Gastrocnemius medialis (tissue), 4 donors: ENCODE measurements at regions not wholly inside any gene's neighbourhood (a gene's known extent, or its start where the extent isn't known, plus 50 kb on each side); places are given as distances from the start of the nearest gene placed in this dataset.

Source experiments
- ATAC-seq, 2 donors: fragments of 150-250 bp; one replicate each; pipeline ENCODE4 v1.9.1; 2016
- DNase-seq, 2 donors: peaks; one replicate each; pipeline ENCODE4 v3.0.0-alpha.2; 2019
- H3K27ac ChIP-seq, 4 donors: fragments of 200-600 bp; sonication (generic); 1 replicate in 1 of 4; 2 replicates in 3 of 4; pipeline ENCODE4 v1.5.1; 2016 to 2018; ENCODE audit warnings: mild to moderate bottlenecking in 2 of 4, moderate library complexity in 1 of 4
- H3K27me3 ChIP-seq, 3 donors: fragments of 200-600 bp; sonication (generic) in 2 of 3; 1 replicate in 1 of 3; 2 replicates in 2 of 3; pipeline versions ENCODE4 v1.5.1 to v1.6.0; 2016 to 2019; ENCODE audit warnings: mild to moderate bottlenecking in 1 of 3, moderate library complexity in 1 of 3
- H3K36me3 ChIP-seq, 2 donors: fragments of 200-600 bp; sonication (generic) in 1 of 2; one replicate each; pipeline ENCODE4 v1.5.1; 2017 to 2018
- H3K4me1 ChIP-seq, 2 donors: fragments of 200-600 bp; sonication (generic) in 1 of 2; one replicate each; pipeline ENCODE4 v1.5.1; 2016 to 2017; ENCODE audit warnings: mild to moderate bottlenecking in 2 of 2
- H3K4me3 ChIP-seq, 4 donors: fragments of 200-600 bp; sonication (generic) in 3 of 4; 1 replicate in 1 of 4; 2 replicates in 3 of 4; pipeline ENCODE4 v1.5.1; 2016 to 2019; ENCODE audit warnings: mild to moderate bottlenecking in 2 of 4
- H3K9me3 ChIP-seq, 3 donors: fragments of 200-600 bp; sonication (generic) in 2 of 3; 1 replicate in 1 of 3; 2 replicates in 2 of 3; pipeline ENCODE4 v1.5.1; 2016 to 2019
- POLR2A ChIP-seq, 2 donors: fragments of 450-650 bp; IDR thresholded peaks; one replicate each; pipeline ENCODE4 v1.6.1; 2017; ENCODE audit warnings: antibody characterized with exemption in 2 of 2, mild to moderate bottlenecking in 2 of 2, moderate library complexity in 2 of 2
- in situ Hi-C, 4 donors: fragments of 200-750 bp; cut with MboI; loops; one replicate each; pipeline versions ENCODE4 v1.15.0 to v1.8.0; 2017; ENCODE audit warnings: low sequenced_read_pairs in 4 of 4
- intact Hi-C: fragments of 100-400 bp; cut with DNase I; formaldehyde crosslinking; loops from one replicate; pipeline ENCODE4 v1.15.1; 2023; ENCODE audit warnings: low total_unique reads
- TF ChIP-seq, protein P1 (sequence below), 5 experiments: fragments of 450-650 bp in 3 of 5; fragments of 200-600 bp in 2 of 5; sonication (generic) in 2 of 5; IDR thresholded peaks in 4 of 5; conservative IDR thresholded peaks in 1 of 5; 1 replicate in 4 of 5; 2 replicates in 1 of 5; pipeline ENCODE4 v1.5.1; 2016 to 2019; ENCODE audit warnings: antibody characterized with exemption in 5 of 5, mild to moderate bottlenecking in 3 of 5, moderate library complexity in 3 of 5

DNA sequence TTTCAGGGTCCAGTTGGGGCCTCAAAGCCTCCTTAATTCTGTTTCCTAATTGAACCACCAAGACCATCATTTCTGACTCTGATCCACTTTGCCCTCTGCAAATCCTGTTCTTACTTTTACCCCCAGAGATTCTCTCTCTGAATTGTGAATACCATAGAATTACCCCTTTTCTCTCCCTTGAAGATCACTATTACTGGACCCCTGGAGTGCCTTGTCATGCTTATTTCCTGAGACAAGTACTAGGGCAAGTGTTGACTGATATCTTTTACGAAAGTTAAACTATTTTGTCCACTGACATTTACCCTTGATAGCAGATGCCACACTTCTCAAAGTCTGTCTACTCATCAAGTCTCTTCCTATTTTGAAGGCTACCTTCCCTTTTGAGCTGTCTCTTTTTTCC, 246.9 kb upstream of the PTGER4 start:
- no peaks in the 10 kb centered on the region for H3K36me3 ChIP-seq
- no peaks in the 10 kb centered on the region for H3K4me1 ChIP-seq
- H3K4me3 ChIP-seq: no peak overlapping the region
- H3K27ac ChIP-seq: no peak overlapping the region
- in situ Hi-C loops (no loop called here), intact Hi-C loops (no loop called here)
- no peak for DNase-seq
- H3K27me3 ChIP-seq: no peaks in the 10 kb centered on the region
- no peaks in the 10 kb centered on the region for H3K9me3 ChIP-seq
- ATAC-seq: no peak
- TF ChIP-seq, protein P1, sequence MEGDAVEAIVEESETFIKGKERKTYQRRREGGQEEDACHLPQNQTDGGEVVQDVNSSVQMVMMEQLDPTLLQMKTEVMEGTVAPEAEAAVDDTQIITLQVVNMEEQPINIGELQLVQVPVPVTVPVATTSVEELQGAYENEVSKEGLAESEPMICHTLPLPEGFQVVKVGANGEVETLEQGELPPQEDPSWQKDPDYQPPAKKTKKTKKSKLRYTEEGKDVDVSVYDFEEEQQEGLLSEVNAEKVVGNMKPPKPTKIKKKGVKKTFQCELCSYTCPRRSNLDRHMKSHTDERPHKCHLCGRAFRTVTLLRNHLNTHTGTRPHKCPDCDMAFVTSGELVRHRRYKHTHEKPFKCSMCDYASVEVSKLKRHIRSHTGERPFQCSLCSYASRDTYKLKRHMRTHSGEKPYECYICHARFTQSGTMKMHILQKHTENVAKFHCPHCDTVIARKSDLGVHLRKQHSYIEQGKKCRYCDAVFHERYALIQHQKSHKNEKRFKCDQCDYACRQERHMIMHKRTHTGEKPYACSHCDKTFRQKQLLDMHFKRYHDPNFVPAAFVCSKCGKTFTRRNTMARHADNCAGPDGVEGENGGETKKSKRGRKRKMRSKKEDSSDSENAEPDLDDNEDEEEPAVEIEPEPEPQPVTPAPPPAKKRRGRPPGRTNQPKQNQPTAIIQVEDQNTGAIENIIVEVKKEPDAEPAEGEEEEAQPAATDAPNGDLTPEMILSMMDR (IDR thresholded peaks at IDR 0.05 in 4 of 5, conservative IDR thresholded peaks at IDR 0.05 in 1 of 5): no peak
- TF ChIP-seq POLR2A (IDR thresholded peaks at IDR 0.05): no peak

DNA sequence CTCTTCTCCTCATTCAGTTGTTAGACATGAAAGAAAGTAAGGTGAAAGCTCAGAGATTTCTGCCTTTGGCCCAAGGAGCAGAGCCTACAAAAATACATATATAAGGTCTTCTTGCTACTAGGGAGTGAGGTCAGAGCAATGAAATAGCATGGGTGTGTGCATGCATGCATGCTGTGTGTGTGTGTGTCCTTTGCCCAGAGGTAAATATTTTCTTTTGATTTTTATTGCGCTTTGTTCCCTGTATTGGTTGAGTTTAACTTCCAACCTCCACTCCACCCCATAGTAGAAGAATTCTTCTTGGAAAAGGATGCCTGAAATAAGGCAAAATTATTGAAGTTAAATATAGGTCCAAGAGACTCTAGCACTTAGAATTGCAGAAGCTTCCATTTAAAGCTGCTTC, 248.0 kb upstream of the PTGER4 start:
- Histone ChIP-seq H3K27ac (no peak overlapping the region), H3K36me3 (no peaks in the 10 kb centered on the region), H3K4me1 (no peaks in the 10 kb centered on the region), H3K27me3 (no peaks in the 10 kb centered on the region), H3K4me3 (no peak overlapping the region), H3K9me3 (no peaks in the 10 kb centered on the region)
- TF ChIP-seq POLR2A (IDR thresholded peaks at IDR 0.05): no peak
- TF ChIP-seq, protein P1 (IDR thresholded peaks at IDR 0.05 in 4 of 5, conservative IDR thresholded peaks at IDR 0.05 in 1 of 5): no peak
- in situ Hi-C loops: no loop called here
- ATAC-seq (no peak), DNase-seq (no peak)
- intact Hi-C loops: no loop called here

DNA sequence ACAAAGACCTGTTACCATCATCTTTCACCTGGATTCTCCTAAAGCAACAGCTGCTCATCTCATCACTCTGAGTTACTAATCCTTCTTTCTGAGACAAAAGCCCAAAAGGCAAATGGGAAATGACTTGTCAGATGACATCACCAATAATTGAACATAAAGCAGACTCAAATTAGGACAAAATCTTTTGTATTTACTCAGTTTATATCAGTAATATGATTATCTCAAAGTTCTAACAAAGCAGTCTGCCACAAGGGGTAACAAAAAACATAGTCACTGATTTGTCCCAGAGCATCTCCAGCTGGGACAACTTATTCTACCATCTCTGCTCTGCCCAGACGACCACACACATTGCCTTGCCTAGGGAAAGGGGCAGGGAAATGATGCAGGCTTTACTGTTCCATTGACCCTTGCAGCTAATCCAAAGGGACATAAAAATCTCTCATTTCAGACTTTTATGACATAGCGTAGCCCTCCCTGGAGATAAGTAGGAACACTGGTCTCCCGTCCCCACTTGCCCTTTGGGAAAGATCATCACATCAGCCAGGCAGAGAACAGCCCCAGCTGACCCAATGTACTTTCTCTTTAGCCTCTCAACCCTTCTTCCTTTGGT, 249.5 kb upstream of the PTGER4 start:
- Histone ChIP-seq H3K27me3 (no peaks in the 10 kb centered on the region), H3K9me3 (no peaks in the 10 kb centered on the region), H3K4me3 (no peak overlapping the region), H3K27ac (no peak overlapping the region), H3K4me1 (no peaks in the 10 kb centered on the region), H3K36me3 (no peaks in the 10 kb centered on the region)
- ATAC-seq (no peak), DNase-seq (no peak)
- in situ Hi-C loops: no loop called here
- TF ChIP-seq, protein P1 (IDR thresholded peaks at IDR 0.05 in 4 of 5, conservative IDR thresholded peaks at IDR 0.05 in 1 of 5): no peak
- TF ChIP-seq POLR2A (IDR thresholded peaks at IDR 0.05): no peak
- intact Hi-C loops: no loop called here

DNA sequence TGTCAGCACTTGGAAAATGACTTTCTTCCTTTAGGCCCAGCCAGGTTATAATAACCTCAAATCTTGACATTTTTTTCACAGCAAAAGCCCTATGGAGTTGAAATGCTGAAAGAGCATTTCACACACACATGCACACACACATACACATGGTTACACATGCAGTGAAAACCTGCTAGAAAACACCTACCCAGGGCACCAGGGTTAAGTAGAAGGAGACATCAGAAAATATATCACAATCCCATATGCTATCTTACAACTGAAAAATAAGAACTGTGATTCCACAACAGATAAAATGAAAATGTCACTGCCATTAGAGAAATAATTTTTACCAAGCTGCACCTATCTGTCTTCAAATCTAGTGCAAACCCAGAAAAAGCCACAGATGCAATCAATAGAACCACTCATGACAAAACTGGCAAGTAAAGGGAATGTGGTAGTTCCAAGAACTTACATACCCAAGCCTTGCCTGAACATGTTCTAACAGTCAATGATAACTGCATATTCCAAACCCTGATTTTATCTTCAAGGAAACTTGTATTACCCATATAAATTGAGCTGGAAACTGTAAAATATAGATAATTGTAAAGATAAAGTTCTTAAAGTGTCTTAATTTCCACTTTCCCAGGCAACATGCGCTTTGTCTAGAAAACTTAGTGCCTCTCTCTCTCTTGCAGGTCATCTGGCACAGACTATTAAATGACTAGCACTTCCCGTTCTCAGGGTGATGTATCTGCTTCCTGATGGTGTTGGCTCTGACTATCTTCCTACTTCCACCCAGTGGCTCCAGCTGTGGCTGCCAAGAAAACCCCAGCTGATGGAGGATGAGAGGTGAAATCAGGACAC, 250.2 kb upstream of the PTGER4 start:
- intact Hi-C loops: no loop called here
- H3K4me1 ChIP-seq: no peaks in the 10 kb centered on the region
- H3K36me3 ChIP-seq: no peaks in the 10 kb centered on the region
- ATAC-seq (peak; percentile 58 to 65), DNase-seq (peak in 1 of 2 donors; percentile 27)
- no peak overlapping the region for H3K27ac ChIP-seq
- no peak overlapping the region for H3K4me3 ChIP-seq
- no peaks in the 10 kb centered on the region for H3K9me3 ChIP-seq
- in situ Hi-C loops: no loop called here
- TF ChIP-seq, protein P1 (IDR thresholded peaks at IDR 0.05 in 4 of 5, conservative IDR thresholded peaks at IDR 0.05 in 1 of 5): no peak
- no peak for TF ChIP-seq POLR2A (IDR thresholded peaks at IDR 0.05)
- H3K27me3 ChIP-seq: no peaks in the 10 kb centered on the region
